DOHH2 (cell line): ENCODE measurements at regions not wholly inside any gene's neighbourhood (a gene's known extent, or its start where the extent isn't known, plus 50 kb on each side); places are given as distances from the start of the nearest gene placed in this dataset.

ENCODE experiments used
- EZH2phosphoT487 ChIP-seq: fragments of 200-600 bp; sonication (generic); IDR thresholded peaks from 2 replicates; pipeline ENCODE4 v1.6.1; 2017; ENCODE audit warnings: borderline replicate concordance, mild to moderate bottlenecking, antibody characterized with exemption, low read length, moderate library complexity, mixed read lengths
- TF ChIP-seq, protein P1 (sequence below): fragments of 200-600 bp; sonication (generic); IDR thresholded peaks from one replicate; pipeline ENCODE4 v1.5.1; 2014; ENCODE audit warnings: antibody characterized with exemption, mild to moderate bottlenecking, low read depth, low read length; ENCODE audit not compliant: poor library complexity, severe bottlenecking

GRCh38 chr7:370775-371118 is 80.8 kb downstream of the FOXL3 start:
- no peak for TF ChIP-seq EZH2phosphoT487
- TF ChIP-seq, protein P1, sequence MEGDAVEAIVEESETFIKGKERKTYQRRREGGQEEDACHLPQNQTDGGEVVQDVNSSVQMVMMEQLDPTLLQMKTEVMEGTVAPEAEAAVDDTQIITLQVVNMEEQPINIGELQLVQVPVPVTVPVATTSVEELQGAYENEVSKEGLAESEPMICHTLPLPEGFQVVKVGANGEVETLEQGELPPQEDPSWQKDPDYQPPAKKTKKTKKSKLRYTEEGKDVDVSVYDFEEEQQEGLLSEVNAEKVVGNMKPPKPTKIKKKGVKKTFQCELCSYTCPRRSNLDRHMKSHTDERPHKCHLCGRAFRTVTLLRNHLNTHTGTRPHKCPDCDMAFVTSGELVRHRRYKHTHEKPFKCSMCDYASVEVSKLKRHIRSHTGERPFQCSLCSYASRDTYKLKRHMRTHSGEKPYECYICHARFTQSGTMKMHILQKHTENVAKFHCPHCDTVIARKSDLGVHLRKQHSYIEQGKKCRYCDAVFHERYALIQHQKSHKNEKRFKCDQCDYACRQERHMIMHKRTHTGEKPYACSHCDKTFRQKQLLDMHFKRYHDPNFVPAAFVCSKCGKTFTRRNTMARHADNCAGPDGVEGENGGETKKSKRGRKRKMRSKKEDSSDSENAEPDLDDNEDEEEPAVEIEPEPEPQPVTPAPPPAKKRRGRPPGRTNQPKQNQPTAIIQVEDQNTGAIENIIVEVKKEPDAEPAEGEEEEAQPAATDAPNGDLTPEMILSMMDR: no peak
